ENCODE measurements at regions not wholly inside any gene's neighbourhood (a gene's known extent, or its start where the extent isn't known, plus 50 kb on each side); places are given as distances from the start of the nearest gene placed in this dataset.
"Not testable (repeated sequence)": the region's sequence is repeated elsewhere in the genome, so short reads cannot be mapped to it uniquely, and the experiment has no call there.

- H3K9me3 Mint-ChIP-seq: no peaks in the 10 kb centered on the region
- H3K4me3 Mint-ChIP-seq: no peak overlapping the region
- no peaks in the 10 kb centered on the region for H3K4me1 Mint-ChIP-seq
- H3K36me3 Mint-ChIP-seq: no peaks in the 10 kb centered on the region
- no peak overlapping the region for H3K27ac Mint-ChIP-seq
- peaks cover 1% of the 10 kb centered on the region for H3K27me3 Mint-ChIP-seq
Observed at GRCh38 chr16:16909126-16909525, 530.2 kb downstream of the NPIPA7 start.

- peaks cover 1% of the 10 kb centered on the region for H3K27me3 Mint-ChIP-seq
- no peaks in the 10 kb centered on the region for H3K4me1 Mint-ChIP-seq
- no peak overlapping the region for H3K4me3 Mint-ChIP-seq
- no peaks in the 10 kb centered on the region for H3K36me3 Mint-ChIP-seq
- no peaks in the 10 kb centered on the region for H3K9me3 Mint-ChIP-seq
- no peak overlapping the region for H3K27ac Mint-ChIP-seq
Observed at GRCh38 chr16:16910666-16911065, 531.7 kb downstream of the NPIPA7 start.

GRCh38 chr16:16915771-16916170 lies 536.8 kb downstream of the NPIPA7 start:
- Mint-ChIP-seq H3K36me3 (no peaks in the 10 kb centered on the region), H3K4me3 (no peak overlapping the region), H3K4me1 (no peaks in the 10 kb centered on the region), H3K9me3 (no peaks in the 10 kb centered on the region), H3K27ac (no peak overlapping the region), H3K27me3 (peaks cover 1% of the 10 kb centered on the region)

GRCh38 chr16:16917191-16917785 lies 538.3 kb downstream of the NPIPA7 start:
- no peaks in the 10 kb centered on the region for H3K4me1 Mint-ChIP-seq
- H3K9me3 Mint-ChIP-seq: no peaks in the 10 kb centered on the region
- no peak overlapping the region for H3K4me3 Mint-ChIP-seq
- H3K27ac Mint-ChIP-seq: no peak overlapping the region
- H3K27me3 Mint-ChIP-seq: peaks cover 1% of the 10 kb centered on the region
- no peaks in the 10 kb centered on the region for H3K36me3 Mint-ChIP-seq

- Mint-ChIP-seq H3K4me3 (no peak overlapping the region), H3K36me3 (no peaks in the 10 kb centered on the region), H3K27me3 (peaks cover 1% of the 10 kb centered on the region), H3K27ac (no peak overlapping the region), H3K4me1 (no peaks in the 10 kb centered on the region), H3K9me3 (no peaks in the 10 kb centered on the region)
Observed at GRCh38 chr16:16923479-16923878, 544.5 kb downstream of the NPIPA7 start.

GRCh38 chr16:16924613-16925012 lies 545.7 kb downstream of the NPIPA7 start:
- H3K9me3 Mint-ChIP-seq: no peaks in the 10 kb centered on the region
- no peak overlapping the region for H3K4me3 Mint-ChIP-seq
- H3K4me1 Mint-ChIP-seq: no peaks in the 10 kb centered on the region

GRCh38 chr16:16925432-16925831 lies 545.3 kb downstream of the XYLT1 start:
- Mint-ChIP-seq H3K27ac (no peak overlapping the region), H3K9me3 (no peaks in the 10 kb centered on the region), H3K27me3 (no peaks in the 10 kb centered on the region), H3K4me3 (no peak overlapping the region), H3K36me3 (no peaks in the 10 kb centered on the region), H3K4me1 (no peaks in the 10 kb centered on the region)

More at GRCh38 chr16:16924613-16925012, 545.7 kb downstream of the NPIPA7 start:
- Mint-ChIP-seq H3K27me3 (peaks cover 1% of the 10 kb centered on the region), H3K27ac (no peak overlapping the region), H3K36me3 (no peaks in the 10 kb centered on the region)

GRCh38 chr16:16928532-16929109 lies 542.1 kb downstream of the XYLT1 start:
- Mint-ChIP-seq H3K36me3 (no peaks in the 10 kb centered on the region), H3K9me3 (no peaks in the 10 kb centered on the region), H3K27ac (no peak overlapping the region), H3K4me3 (no peak overlapping the region), H3K27me3 (no peaks in the 10 kb centered on the region), H3K4me1 (no peaks in the 10 kb centered on the region)

GRCh38 chr16:16930309-16931000 lies 540.3 kb downstream of the XYLT1 start:
- H3K4me3 Mint-ChIP-seq: no peak overlapping the region
- no peaks in the 10 kb centered on the region for H3K4me1 Mint-ChIP-seq
- no peak overlapping the region for H3K27ac Mint-ChIP-seq
- H3K9me3 Mint-ChIP-seq: no peaks in the 10 kb centered on the region
- no peaks in the 10 kb centered on the region for H3K27me3 Mint-ChIP-seq
- no peaks in the 10 kb centered on the region for H3K36me3 Mint-ChIP-seq

GRCh38 chr16:16933861-16934260 lies 536.9 kb downstream of the XYLT1 start:
- Mint-ChIP-seq H3K27ac (no peak overlapping the region), H3K36me3 (no peaks in the 10 kb centered on the region), H3K27me3 (no peaks in the 10 kb centered on the region), H3K9me3 (no peaks in the 10 kb centered on the region), H3K4me1 (no peaks in the 10 kb centered on the region), H3K4me3 (no peak overlapping the region)

- H3K4me1 Mint-ChIP-seq: no peaks in the 10 kb centered on the region
- H3K27me3 Mint-ChIP-seq: no peaks in the 10 kb centered on the region
- H3K4me3 Mint-ChIP-seq: no peak overlapping the region
- H3K27ac Mint-ChIP-seq: no peak overlapping the region
- H3K9me3 Mint-ChIP-seq: no peaks in the 10 kb centered on the region
- no peaks in the 10 kb centered on the region for H3K36me3 Mint-ChIP-seq
Observed at GRCh38 chr16:16934660-16935059, 536.1 kb downstream of the XYLT1 start.

GRCh38 chr16:16935909-16936308 lies 534.9 kb downstream of the XYLT1 start:
- not testable (repeated sequence) for H3K27ac Mint-ChIP-seq, H3K4me1 Mint-ChIP-seq, H3K36me3 Mint-ChIP-seq, H3K27me3 Mint-ChIP-seq, H3K9me3 Mint-ChIP-seq, H3K4me3 Mint-ChIP-seq

- H3K4me3 Mint-ChIP-seq: no peak overlapping the region
- H3K9me3 Mint-ChIP-seq: no peaks in the 10 kb centered on the region
- no peaks in the 10 kb centered on the region for H3K27me3 Mint-ChIP-seq
- no peaks in the 10 kb centered on the region for H3K36me3 Mint-ChIP-seq
- H3K27ac Mint-ChIP-seq: no peak overlapping the region
- no peaks in the 10 kb centered on the region for H3K4me1 Mint-ChIP-seq
Observed at GRCh38 chr16:16937576-16937975, 533.2 kb downstream of the XYLT1 start.

- H3K27me3 Mint-ChIP-seq: no peaks in the 10 kb centered on the region
Observed at GRCh38 chr16:16938009-16938408, 532.8 kb downstream of the XYLT1 start.

GRCh38 chr16:16938980-16939379 lies 531.8 kb downstream of the XYLT1 start:
- H3K27ac Mint-ChIP-seq: no peak overlapping the region
- H3K9me3 Mint-ChIP-seq: no peaks in the 10 kb centered on the region
- no peaks in the 10 kb centered on the region for H3K36me3 Mint-ChIP-seq
- H3K27me3 Mint-ChIP-seq: no peaks in the 10 kb centered on the region
- H3K4me3 Mint-ChIP-seq: no peak overlapping the region
- H3K4me1 Mint-ChIP-seq: no peaks in the 10 kb centered on the region

More at GRCh38 chr16:16938009-16938408, 532.8 kb downstream of the XYLT1 start:
- Mint-ChIP-seq H3K27ac (no peak overlapping the region), H3K4me3 (no peak overlapping the region), H3K36me3 (no peaks in the 10 kb centered on the region), H3K4me1 (no peaks in the 10 kb centered on the region), H3K9me3 (no peaks in the 10 kb centered on the region)

GRCh38 chr16:16940351-16940750 lies 530.4 kb downstream of the XYLT1 start:
- Mint-ChIP-seq H3K36me3 (no peaks in the 10 kb centered on the region), H3K4me1 (no peaks in the 10 kb centered on the region), H3K27ac (no peak overlapping the region), H3K4me3 (no peak overlapping the region), H3K9me3 (no peaks in the 10 kb centered on the region), H3K27me3 (no peaks in the 10 kb centered on the region)
